GM06990 (cell line): ENCODE measurements at regions not wholly inside any gene's neighbourhood (a gene's known extent, or its start where the extent isn't known, plus 50 kb on each side); places are given as distances from the start of the nearest gene placed in this dataset.

ENCODE experiments used
- DNase-seq: peaks from one replicate; pipeline ENCODE4 v3.0.0-alpha.2; 2011; ENCODE audit not compliant: insufficient read length; ENCODE audit errors: extremely low read depth
- H3K27me3 ChIP-seq: replicated peaks from 2 replicates; pipeline ENCODE4 v1.6.0; 2011; ENCODE audit warnings: low read length; ENCODE audit not compliant: control insufficient read depth, insufficient read depth
- H3K36me3 ChIP-seq: 2 replicates; pipeline ENCODE4 v1.5.1; 2011; ENCODE audit warnings: low read length; ENCODE audit not compliant: control insufficient read depth, insufficient read depth
- H3K4me3 ChIP-seq: replicated peaks from 2 replicates; pipeline ENCODE4 v1.5.1; 2011; ENCODE audit warnings: low read depth, mild to moderate bottlenecking, control low read depth, low read length
- CTCF ChIP-seq: IDR thresholded peaks from 2 replicates; pipeline ENCODE4 v1.5.1; 2011; ENCODE audit warnings: low read length, control low read depth, mild to moderate bottlenecking, inconsistent platforms; ENCODE audit not compliant: insufficient read depth, poor library complexity, severe bottlenecking

DNA sequence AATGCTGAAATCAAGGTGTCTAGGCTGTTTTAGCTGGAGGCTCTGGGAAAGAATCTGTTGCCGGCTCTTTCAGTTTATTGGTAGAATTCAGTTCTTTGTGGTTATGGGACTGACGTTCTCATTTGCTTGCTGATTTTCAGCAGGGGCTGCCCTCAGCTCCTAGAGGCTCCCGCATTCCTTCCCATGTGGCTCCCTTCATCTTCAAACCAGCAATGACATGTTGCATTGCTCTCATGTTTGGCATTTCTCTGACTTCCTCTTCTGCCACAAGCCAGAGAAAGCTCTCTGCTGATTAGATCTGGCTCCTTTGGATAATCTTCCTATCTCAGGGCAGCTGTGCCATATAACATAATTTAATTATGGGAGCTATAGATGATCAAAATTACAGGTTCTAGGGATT is 360.3 kb downstream of the LRRC70 start:
- TF ChIP-seq CTCF, result no peak
- Histone ChIP-seq H3K4me3 (no peak overlapping the region), H3K27me3 (no peaks in the 10 kb centered on the region), H3K36me3 (no peaks in the 10 kb centered on the region)
- DNase-seq, result no peak

DNA sequence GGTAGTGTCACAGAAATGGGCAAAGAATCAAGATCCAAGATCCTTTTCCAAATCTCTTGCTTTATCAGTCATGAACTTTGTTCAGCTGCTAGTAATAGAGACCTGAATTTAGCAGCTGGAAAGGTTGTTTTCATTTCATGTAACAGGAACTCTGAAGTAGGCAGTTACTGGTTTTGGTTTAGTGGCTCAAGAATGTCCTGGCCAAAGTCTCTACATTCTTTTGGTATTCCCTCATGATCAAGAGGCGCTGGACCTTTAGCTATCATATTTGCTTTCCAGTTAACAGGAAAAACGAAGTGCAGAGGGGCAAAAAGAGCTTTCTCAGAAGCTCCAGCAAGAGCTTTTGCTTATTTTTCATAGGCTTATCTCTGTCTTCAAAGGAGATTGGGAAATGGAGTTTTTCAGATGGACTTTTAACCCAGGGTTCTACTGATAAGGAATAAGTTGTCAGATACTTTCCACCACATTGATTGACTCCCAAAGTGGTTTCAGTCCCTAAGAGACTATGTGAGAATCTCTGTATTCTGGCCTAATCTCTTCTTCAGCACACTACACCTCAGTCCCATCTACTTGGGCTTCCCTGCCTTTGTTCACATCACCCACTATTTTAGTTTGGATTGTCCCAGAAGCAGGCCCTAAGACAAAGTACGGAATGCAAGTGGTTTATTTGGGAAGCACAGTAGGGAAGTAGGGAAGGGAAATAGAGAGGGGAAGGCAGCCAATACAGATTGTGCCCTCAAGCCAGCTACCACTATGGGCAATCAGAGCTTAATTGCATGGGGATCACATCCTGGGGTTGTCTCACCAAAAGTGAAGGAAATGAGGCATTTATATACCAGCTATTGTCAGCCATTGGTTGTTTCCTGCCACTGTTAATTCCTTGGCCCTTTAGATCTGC is 359.3 kb downstream of the LRRC70 start:
- no peaks in the 10 kb centered on the region for H3K36me3 ChIP-seq
- TF ChIP-seq CTCF, result no peak
- DNase-seq, result no peak
- H3K27me3 ChIP-seq, result no peaks in the 10 kb centered on the region
- no peak overlapping the region for H3K4me3 ChIP-seq

GRCh38 chr5:62935660-62936059 is 357.0 kb downstream of the LRRC70 start:
- H3K27me3 ChIP-seq, result no peaks in the 10 kb centered on the region
- no peak for DNase-seq
- H3K4me3 ChIP-seq, result no peak overlapping the region
- no peak for TF ChIP-seq CTCF
- no peaks in the 10 kb centered on the region for H3K36me3 ChIP-seq

DNA sequence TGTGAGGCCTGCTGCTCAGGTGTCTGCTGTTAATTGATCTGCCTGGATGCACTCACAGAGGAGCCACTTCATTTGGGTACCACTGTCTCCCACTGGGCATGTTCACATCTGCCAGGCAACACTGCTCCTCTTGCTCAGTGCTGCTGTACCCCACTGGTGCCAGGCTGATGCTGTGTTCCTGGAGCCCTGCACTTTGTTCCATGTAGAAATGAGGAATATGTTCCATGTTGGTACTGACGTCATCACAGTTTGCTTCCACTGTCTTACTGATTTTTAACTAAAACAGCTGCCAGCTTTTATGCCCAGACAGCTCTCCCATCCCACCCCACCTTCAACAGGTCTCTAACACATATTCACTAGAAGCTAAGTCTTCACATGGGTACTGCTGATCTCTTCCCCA is 355.7 kb downstream of the LRRC70 start:
- no peak for DNase-seq
- Histone ChIP-seq H3K36me3 (no peaks in the 10 kb centered on the region), H3K27me3 (no peaks in the 10 kb centered on the region), H3K4me3 (no peak overlapping the region)
- no peak for TF ChIP-seq CTCF

GRCh38 chr5:62933261-62933660 is 354.6 kb downstream of the LRRC70 start:
- no peaks in the 10 kb centered on the region for H3K27me3 ChIP-seq
- H3K4me3 ChIP-seq, result no peak overlapping the region
- no peak for TF ChIP-seq CTCF
- no peaks in the 10 kb centered on the region for H3K36me3 ChIP-seq
- DNase-seq, result no peak
